ENCODE measurements at regions not wholly inside any gene's neighbourhood (a gene's known extent, or its start where the extent isn't known, plus 50 kb on each side); places are given as distances from the start of the nearest gene placed in this dataset.

GRCh38 chr13:80572308-80572922 is 231.5 kb upstream of the SPRY2 start:
- TF ChIP-seq POLR2A (IDR thresholded peaks at IDR 0.05; ENCODE audit: low read depth, low read length) = no peak
- TF ChIP-seq EED (IDR thresholded peaks at IDR 0.05; ENCODE audit: low read depth) = no peak
- no peak for TF ChIP-seq SPI1 (IDR thresholded peaks at IDR 0.05; ENCODE audit: borderline replicate concordance, insufficient read depth, low read depth, low read length)
- no peak for TF ChIP-seq WRNIP1 (IDR thresholded peaks at IDR 0.05; ENCODE audit: borderline replicate concordance, low read depth, low read length)
- TF ChIP-seq CTCF (IDR thresholded peaks at IDR 0.05 in 2 of 3, conservative IDR thresholded peaks at IDR 0.05 in 1 of 3; ENCODE audit: control insufficient read depth in 2 of 3, extremely low read depth in 1 of 3, insufficient read depth in 1 of 3, low read depth in 3 of 3, low read length in 3 of 3) = no peak
- no peak for TF ChIP-seq NBN (IDR thresholded peaks at IDR 0.05)
- no peak for TF ChIP-seq SKIL (IDR thresholded peaks at IDR 0.05; ENCODE audit: low read depth, poor library complexity, severe bottlenecking)
- TF ChIP-seq NFYB (IDR thresholded peaks at IDR 0.05; ENCODE audit: insufficient read depth, low read depth, low read length) = no peak
- no peak for TF ChIP-seq EP300 (IDR thresholded peaks at IDR 0.05; ENCODE audit: borderline replicate concordance in 1 of 2, control insufficient read depth in 1 of 2, low read depth in 2 of 2, low read length in 2 of 2)
- no peak for TF ChIP-seq POLR2AphosphoS5 (IDR thresholded peaks at IDR 0.05; ENCODE audit: low read length)
- no peak for TF ChIP-seq CHD1 (IDR thresholded peaks at IDR 0.05; ENCODE audit: low read depth, low read length)
- no peak for TF ChIP-seq CBX5 (IDR thresholded peaks at IDR 0.05; ENCODE audit: low read depth)
- TF ChIP-seq JUNB (IDR thresholded peaks at IDR 0.05) = no peak
- no peak for TF ChIP-seq RELA (IDR thresholded peaks at IDR 0.05; ENCODE audit: borderline replicate concordance, partially characterized antibody)

All from GM12878 (cell line).